Right cardiac atrium (tissue), 5 donors: ENCODE measurements at regions not wholly inside any gene's neighbourhood (a gene's known extent, or its start where the extent isn't known, plus 50 kb on each side); places are given as distances from the start of the nearest gene placed in this dataset.

Experiments used
- ATAC-seq, 2 donors: fragments of 200-7000 bp; cut with Tn5 transposase; one replicate each; pipeline versions ENCODE4 v1.8.0 to v1.9.1; 2020; ENCODE audit warnings: moderate library complexity in 2 of 2, mild to moderate bottlenecking in 1 of 2
- DNase-seq, 3 donors: peaks; one replicate each; pipeline ENCODE4 v3.0.0-alpha.2; 2020
- H3K27ac ChIP-seq: one replicate; pipeline ENCODE4 v1.5.1; 2013; ENCODE audit warnings: mild to moderate bottlenecking, low read length, control low read depth, moderate library complexity
- H3K27me3 ChIP-seq: one replicate; pipeline ENCODE4 v1.6.1; 2013; ENCODE audit not compliant: control insufficient read depth, insufficient read depth
- H3K4me1 ChIP-seq: one replicate; pipeline ENCODE4 v1.6.1; 2013; ENCODE audit warnings: low read length; ENCODE audit not compliant: control insufficient read depth, insufficient read depth
- H3K4me3 ChIP-seq: one replicate; pipeline ENCODE4 v1.5.1; 2013; ENCODE audit warnings: low read length, control low read depth
- H3K9me3 ChIP-seq: one replicate; pipeline ENCODE4 v1.6.1; 2013; ENCODE audit warnings: low read length; ENCODE audit not compliant: control insufficient read depth
- WGBS: extraction: QIAGEN DNeasy Blood & Tissue Kit; methylation state at CpG from one replicate; pipeline ENCODE4 v1.1.7; 2013; 5-methylcytosine and 5-hydroxymethylcytosine counted together
- intact Hi-C, 4 donors: fragments of 100-400 bp; cut with DNase I; formaldehyde crosslinking; loops; one replicate each; pipeline versions ENCODE4 v1.11.0 to v1.14.0; 2022 to 2023
- donor health status: healthy with polysubstance abuse.
- donor health status: DM: no; HTN: yes; CAD: no.
- donor health status: DM: no; HTN: no; CAD: no.
- donor health status: DM: no; HTN: yes; CAD: no; lungs with severe emphysema.
- donor health status: DM: yes; HTN: yes; CAD: no.

DNA sequence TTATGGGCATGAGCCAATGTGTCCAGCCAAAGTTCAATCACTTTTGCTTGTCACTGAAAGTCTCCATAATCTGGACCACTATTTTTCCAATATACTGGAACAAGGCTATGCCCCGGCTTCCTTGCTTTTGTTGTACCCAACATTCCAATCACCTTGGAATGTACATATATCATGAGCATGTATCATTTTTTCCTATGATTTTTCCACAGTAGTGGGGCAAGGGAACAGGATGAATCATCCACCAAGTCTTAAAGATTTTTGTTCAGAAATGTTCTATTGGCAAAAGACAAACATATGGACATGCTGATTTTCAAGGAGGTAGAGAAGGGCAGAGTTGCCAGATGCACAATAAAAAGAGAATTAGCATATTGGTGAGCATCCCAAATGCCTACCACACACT is 548.1 kb upstream of the INTU start:
- intact Hi-C loops, result no loop called here
- H3K27ac ChIP-seq, result no peak overlapping the region
- ATAC-seq (no peak), DNase-seq (no peak)
- H3K4me1 ChIP-seq, result no peaks in the 10 kb centered on the region
- 94% methylated on average over 1 of the region's 1 CpG for WGBS
- H3K27me3 ChIP-seq, result no peaks in the 10 kb centered on the region
- H3K9me3 ChIP-seq, result peaks cover 2% of the 10 kb centered on the region
- H3K4me3 ChIP-seq, result no peak overlapping the region

DNA sequence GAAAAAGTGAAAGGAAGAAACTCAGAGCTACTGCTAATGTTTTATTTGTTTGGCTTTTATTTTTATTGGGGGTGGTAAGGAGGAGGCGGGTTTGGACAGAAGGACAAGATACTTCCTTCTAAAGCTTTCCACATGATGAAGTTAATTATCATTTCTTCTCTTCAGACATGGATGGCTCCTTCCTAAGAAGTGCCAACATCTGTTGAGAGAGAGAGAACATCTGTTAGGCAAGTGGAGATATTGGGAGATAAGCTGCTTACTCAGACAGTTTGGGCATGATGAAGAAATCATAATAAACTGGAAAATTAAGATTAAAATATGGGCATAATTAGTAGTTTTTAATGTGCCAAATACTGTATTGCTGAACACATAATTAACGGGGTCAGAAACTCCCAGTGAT is 535.7 kb upstream of the INTU start:
- no peak overlapping the region for H3K4me3 ChIP-seq
- DNase-seq (no peak), ATAC-seq (no peak)
- no peak overlapping the region for H3K27ac ChIP-seq
- no peaks in the 10 kb centered on the region for H3K27me3 ChIP-seq
- H3K9me3 ChIP-seq, result no peaks in the 10 kb centered on the region
- intact Hi-C loops, result no loop called here
- H3K4me1 ChIP-seq, result no peaks in the 10 kb centered on the region
- 80% methylated on average over 2 of the region's 2 CpGs for WGBS

DNA sequence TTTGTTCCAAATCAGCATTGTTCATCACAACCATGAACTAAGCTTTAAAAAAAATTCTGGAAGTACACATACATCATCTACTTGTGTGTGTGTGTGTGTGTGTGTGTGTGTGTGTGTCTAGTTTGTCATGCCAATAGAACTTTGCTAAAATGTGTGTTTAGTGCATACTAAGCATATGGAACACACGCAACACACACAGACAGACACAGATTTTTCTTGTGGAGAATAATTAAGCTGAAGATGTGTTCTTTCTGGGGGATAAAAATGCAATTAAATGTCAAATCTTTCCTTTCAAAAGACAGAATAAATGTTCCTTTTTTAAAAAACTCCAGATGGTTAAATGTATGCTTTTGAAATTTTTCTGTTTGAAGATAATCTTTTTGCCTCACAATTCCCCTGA is 530.4 kb upstream of the INTU start:
- 92% methylated on average over 1 of the region's 1 CpG for WGBS
- Histone ChIP-seq H3K9me3 (no peaks in the 10 kb centered on the region), H3K4me1 (no peaks in the 10 kb centered on the region), H3K27me3 (no peaks in the 10 kb centered on the region), H3K4me3 (no peak overlapping the region), H3K27ac (no peak overlapping the region)
- no peak for ATAC-seq
- intact Hi-C loops, result no loop called here
- no peak for DNase-seq

DNA sequence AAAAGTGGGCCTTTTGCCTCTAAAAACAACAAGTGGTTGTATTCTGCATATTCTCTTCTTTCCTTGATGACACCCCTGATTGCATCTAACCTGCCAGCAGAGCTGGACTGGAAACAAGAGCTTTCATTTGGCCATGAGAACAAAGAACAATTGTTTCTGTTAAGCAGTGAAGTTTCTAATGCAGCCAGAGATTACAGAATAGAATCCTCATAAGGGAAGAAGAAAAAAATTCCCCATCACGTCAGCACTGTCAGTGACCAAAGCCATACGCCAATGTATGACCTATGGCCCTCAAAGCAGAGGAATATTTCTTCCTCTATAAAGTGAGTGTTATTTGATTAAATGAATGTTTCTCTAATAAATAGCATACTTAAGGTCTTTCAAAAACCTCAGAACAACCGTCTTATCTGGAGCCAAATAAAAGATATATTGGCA is 529.1 kb upstream of the INTU start:
- peak; percentile 47 to 87 for ATAC-seq
- no peak overlapping the region for H3K27ac ChIP-seq
- DNase-seq, result peak in 2 of 3 donors; percentile 13 to 34

DNA sequence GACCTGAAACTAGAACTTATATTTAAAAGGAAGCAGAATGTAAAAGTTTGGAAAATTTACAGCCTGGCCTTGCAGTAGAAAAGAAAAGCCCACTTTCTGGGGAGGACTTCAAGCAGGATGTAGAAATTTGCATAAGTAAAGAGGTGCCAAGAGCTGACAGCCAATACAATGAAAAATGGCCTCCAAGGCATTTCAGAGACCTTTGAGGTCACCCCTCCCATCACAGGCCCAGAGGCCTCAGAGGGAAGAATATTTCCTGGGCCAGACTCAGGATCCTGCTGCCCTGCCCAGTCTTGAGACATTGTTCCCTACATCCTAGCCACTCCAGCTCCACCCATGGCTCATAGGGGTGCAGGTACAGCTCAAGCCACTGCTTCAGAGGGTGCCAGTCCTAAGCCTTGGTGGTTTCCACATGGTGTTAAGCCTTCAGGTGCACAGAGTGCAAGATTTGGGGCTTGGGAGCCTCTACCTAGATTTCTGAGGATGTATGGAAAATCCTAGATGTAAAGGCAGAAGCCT is 518.9 kb upstream of the INTU start:
- intact Hi-C loops, result no loop called here
- DNase-seq (no peak), ATAC-seq (no peak)
- no peaks in the 10 kb centered on the region for H3K4me1 ChIP-seq
- H3K27me3 ChIP-seq, result no peaks in the 10 kb centered on the region
- H3K9me3 ChIP-seq, result no peaks in the 10 kb centered on the region
- H3K27ac ChIP-seq, result no peak overlapping the region
- H3K4me3 ChIP-seq, result no peak overlapping the region

More for the DNA sequence above, 529.1 kb upstream of the INTU start:
- no peak overlapping the region for H3K4me3 ChIP-seq
- no peaks in the 10 kb centered on the region for H3K4me1 ChIP-seq
- 47% methylated on average over 3 of the region's 3 CpGs for WGBS
- H3K9me3 ChIP-seq, result no peaks in the 10 kb centered on the region
- no peaks in the 10 kb centered on the region for H3K27me3 ChIP-seq
- intact Hi-C loops, result no loop called here

DNA sequence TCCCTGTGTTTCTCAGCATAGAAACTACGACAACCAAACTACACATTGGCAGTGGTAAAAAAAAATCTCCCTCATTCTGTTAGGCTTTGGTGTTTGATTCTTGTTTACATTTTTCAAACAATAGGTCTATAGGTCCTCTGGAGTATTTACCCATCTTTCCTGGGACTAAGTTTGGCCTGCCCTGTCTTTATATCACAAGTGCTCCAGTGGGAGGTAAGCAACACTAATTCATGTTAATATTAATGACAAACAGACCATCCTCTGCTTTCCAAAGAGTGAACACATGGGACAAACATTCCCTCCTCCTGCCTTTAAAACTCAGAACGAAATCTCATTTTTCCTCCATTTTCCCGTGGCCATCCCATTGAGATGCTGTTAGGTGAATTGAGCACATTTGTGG is 514.1 kb upstream of the INTU start:
- no peaks in the 10 kb centered on the region for H3K4me1 ChIP-seq
- no peak overlapping the region for H3K4me3 ChIP-seq
- DNase-seq, result no peak
- intact Hi-C loops, result no loop called here
- ATAC-seq, result no peak
- no peak overlapping the region for H3K27ac ChIP-seq
- H3K27me3 ChIP-seq, result no peaks in the 10 kb centered on the region
- WGBS, result 73% methylated on average over 3 of the region's 3 CpGs
- H3K9me3 ChIP-seq, result no peaks in the 10 kb centered on the region

DNA sequence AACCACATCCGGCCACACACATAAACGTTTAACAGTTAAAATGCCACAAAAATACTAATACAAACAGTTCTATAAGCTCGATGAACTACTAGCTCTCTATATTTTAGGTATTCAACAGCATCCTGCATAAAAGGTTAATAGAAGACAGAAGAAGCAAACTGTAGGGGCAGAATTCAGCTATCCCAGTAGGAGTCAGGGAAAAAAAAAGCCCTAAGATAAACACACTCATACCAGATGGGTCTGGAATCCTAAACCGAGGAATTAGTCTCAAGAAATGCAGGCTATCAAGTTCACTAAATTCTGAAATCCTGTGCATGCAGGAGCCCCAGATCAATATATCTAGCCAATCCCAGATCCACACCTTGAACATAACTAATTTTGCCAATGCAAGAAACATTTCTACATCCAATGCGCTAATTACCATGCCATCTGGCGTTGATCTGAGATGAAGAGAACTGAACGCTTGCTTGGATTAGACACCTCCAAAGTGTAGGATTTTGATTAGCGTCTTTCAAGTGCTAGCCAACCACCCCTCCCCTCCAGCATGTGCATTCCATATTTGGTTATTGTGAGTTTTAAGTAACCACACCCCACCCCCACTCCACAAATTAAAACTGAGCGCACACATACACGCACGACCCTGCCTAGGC is 512.2 kb upstream of the INTU start:
- H3K4me3 ChIP-seq, result no peak overlapping the region
- no peaks in the 10 kb centered on the region for H3K4me1 ChIP-seq
- DNase-seq, result no peak
- H3K27me3 ChIP-seq, result no peaks in the 10 kb centered on the region
- 87% methylated on average over 11 of the region's 11 CpGs for WGBS
- intact Hi-C loops, result no loop called here
- no peak overlapping the region for H3K27ac ChIP-seq
- ATAC-seq, result no peak
- no peaks in the 10 kb centered on the region for H3K9me3 ChIP-seq

DNA sequence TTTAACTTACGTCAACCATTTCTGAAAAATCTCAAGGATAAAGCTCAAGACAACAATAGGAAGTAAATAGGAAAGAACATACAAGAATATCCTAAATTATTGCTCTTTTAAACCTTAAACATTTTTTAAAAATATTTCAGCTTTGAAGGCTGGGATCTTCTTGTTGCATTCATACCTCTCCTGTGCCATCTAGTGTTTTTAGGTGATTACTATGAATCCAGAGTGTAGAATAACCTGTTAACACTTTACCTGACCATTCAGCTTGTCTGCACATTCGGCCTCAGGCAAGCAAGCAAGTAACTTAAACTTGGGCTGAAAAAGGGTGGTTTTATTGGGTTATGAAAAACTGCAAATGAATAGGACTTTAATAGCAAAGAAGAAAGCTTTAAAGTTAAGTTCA is 507.8 kb upstream of the INTU start:
- Histone ChIP-seq H3K9me3 (no peaks in the 10 kb centered on the region), H3K4me3 (no peak overlapping the region), H3K27ac (no peak overlapping the region), H3K4me1 (no peaks in the 10 kb centered on the region), H3K27me3 (no peaks in the 10 kb centered on the region)
- intact Hi-C loops, result no loop called here
- DNase-seq, result no peak
- WGBS, result 88% methylated on average over 2 of the region's 2 CpGs
- no peak for ATAC-seq

DNA sequence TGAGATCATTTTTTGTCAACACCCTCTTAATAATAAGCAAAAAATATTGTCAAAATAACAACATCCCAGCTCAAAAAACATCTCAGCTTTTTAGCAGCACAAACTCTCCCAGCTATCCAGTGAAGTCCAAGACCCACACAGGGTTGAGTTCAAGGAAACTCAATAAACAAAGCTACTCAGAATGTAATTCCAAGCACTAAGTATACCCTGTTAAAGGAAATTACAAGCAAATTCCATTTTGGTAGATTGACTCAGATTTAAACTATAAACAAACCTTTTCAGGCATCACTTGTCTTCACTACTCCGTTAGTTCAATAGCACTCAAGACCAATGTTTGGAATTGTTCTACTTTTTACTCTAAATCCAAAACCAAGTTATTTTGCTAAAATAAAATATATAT is 506.0 kb upstream of the INTU start:
- ATAC-seq (no peak), DNase-seq (no peak)
- H3K9me3 ChIP-seq, result no peaks in the 10 kb centered on the region
- H3K27me3 ChIP-seq, result no peaks in the 10 kb centered on the region
- 85% methylated on average over 1 of the region's 1 CpG for WGBS
- H3K4me3 ChIP-seq, result no peak overlapping the region
- H3K27ac ChIP-seq, result no peak overlapping the region
- intact Hi-C loops, result no loop called here
- no peaks in the 10 kb centered on the region for H3K4me1 ChIP-seq

DNA sequence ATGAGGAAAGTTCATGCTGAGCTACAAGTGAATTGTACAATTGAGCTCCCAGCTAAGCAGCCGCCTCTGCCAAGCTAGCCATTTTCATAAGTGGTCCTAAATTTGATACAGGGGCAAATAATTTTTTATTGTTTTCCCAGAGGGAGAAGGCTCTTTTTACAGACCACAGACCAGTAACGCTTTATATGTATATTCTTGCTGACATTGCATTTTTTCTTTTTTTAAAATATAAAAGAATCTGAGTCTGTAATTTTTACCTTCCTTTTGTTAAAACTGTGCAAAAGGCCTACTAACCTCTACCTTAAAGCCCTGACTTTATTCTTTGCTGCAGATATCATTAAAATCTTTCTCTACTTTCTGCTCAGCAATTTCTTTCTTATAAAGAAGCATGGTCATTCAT is 501.2 kb upstream of the INTU start:
- DNase-seq (no peak), ATAC-seq (no peak)
- Histone ChIP-seq H3K4me1 (no peaks in the 10 kb centered on the region), H3K27me3 (no peaks in the 10 kb centered on the region), H3K4me3 (no peak overlapping the region), H3K27ac (no peak overlapping the region), H3K9me3 (no peaks in the 10 kb centered on the region)
- WGBS, result 90% methylated on average over 2 of the region's 2 CpGs
- intact Hi-C loops, result no loop called here

DNA sequence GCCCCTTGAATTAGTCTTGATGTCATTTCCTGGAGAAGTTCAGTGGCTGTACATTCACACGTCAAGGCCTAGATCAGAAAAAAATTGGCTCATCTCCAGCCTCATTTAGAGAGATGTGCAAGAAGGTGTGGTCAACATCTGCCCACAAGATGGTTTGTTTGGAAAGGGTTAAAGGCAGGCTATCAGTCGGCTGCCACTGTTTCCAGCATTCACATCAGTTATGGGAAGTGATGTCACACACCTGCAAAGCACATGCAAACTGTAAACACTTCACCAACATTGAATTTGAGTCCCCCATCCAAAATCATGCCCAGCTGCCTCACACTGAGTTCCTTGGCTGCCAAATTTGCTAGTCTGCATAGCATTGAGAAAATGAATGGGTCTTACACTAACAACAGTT is 498.3 kb upstream of the INTU start:
- DNase-seq (no peak), ATAC-seq (no peak)
- 34% methylated on average over 2 of the region's 2 CpGs for WGBS
- no peaks in the 10 kb centered on the region for H3K9me3 ChIP-seq
- H3K4me3 ChIP-seq, result no peak overlapping the region
- H3K27ac ChIP-seq, result no peak overlapping the region
- H3K4me1 ChIP-seq, result no peaks in the 10 kb centered on the region
- intact Hi-C loops, result no loop called here
- H3K27me3 ChIP-seq, result no peaks in the 10 kb centered on the region

DNA sequence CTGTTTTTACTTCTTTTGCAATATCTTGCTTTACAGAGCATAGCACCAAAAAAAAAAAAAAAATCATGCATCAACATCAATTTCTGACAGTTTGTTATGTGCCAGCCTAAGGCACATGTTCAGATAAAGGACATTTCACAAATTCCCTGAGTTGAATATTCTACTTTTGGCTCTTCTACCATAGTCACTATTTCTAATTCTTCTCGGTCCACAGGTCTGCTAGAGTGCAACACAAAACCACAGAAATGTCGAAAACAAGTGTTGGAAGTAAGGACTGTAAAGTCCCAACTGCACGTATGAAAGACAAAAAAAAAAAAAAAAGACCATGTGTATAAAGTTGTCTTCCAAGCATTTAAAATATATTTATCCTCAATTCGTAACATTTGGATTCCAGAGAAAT is 494.2 kb upstream of the INTU start:
- intact Hi-C loops, result no loop called here
- no peaks in the 10 kb centered on the region for H3K27me3 ChIP-seq
- H3K27ac ChIP-seq, result no peak overlapping the region
- H3K9me3 ChIP-seq, result no peaks in the 10 kb centered on the region
- H3K4me3 ChIP-seq, result no peak overlapping the region
- H3K4me1 ChIP-seq, result no peaks in the 10 kb centered on the region
- no peak for ATAC-seq
- DNase-seq, result no peak
- 80% methylated on average over 4 of the region's 4 CpGs for WGBS
